NB4 (cell line): ENCODE measurements at regions not wholly inside any gene's neighbourhood (a gene's known extent, or its start where the extent isn't known, plus 50 kb on each side); places are given as distances from the start of the nearest gene placed in this dataset.
"Not testable (repeated sequence)": the region's sequence is repeated elsewhere in the genome, so short reads cannot be mapped to it uniquely, and the experiment has no call there.

Source experiments
- MYC ChIP-seq: IDR thresholded peaks from 2 replicates; pipeline ENCODE4 v1.6.1; 2011; ENCODE audit warnings: low read depth, low read length
- POLR2A ChIP-seq: IDR thresholded peaks from 2 replicates; pipeline ENCODE4 v1.6.1; 2011; ENCODE audit warnings: mild to moderate bottlenecking; ENCODE audit not compliant: insufficient read length; ENCODE audit errors: extremely low read depth
- TF ChIP-seq, protein P1 (sequence below): IDR thresholded peaks from one replicate; pipeline ENCODE4 v1.5.1; 2012; ENCODE audit warnings: low read depth, low read length
- TF ChIP-seq, protein P2 (sequence below): IDR thresholded peaks from 2 replicates; pipeline ENCODE4 v1.6.1; 2011; ENCODE audit warnings: low read depth, low read length

DNA sequence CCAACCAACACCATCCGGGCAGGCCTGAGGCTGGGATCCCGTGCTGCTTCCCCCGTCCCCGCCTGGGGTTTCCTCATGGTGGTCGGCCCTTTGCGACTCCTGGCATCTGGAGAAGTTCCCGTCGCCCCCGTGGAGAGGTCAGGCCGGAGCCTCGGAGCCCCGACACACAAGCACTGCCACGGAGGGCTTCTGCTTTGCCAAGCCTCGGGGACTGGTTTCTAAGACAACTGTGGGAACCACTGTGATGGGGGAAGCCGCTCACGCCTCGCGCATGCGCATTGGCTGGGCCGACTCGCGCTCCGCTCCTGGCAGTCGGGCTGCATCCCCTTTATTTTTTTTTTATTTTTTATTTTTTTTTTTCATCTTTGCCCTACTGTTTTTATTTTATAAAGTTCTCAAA, 928.8 kb upstream of the TPTE start:
- TF ChIP-seq, protein P1, sequence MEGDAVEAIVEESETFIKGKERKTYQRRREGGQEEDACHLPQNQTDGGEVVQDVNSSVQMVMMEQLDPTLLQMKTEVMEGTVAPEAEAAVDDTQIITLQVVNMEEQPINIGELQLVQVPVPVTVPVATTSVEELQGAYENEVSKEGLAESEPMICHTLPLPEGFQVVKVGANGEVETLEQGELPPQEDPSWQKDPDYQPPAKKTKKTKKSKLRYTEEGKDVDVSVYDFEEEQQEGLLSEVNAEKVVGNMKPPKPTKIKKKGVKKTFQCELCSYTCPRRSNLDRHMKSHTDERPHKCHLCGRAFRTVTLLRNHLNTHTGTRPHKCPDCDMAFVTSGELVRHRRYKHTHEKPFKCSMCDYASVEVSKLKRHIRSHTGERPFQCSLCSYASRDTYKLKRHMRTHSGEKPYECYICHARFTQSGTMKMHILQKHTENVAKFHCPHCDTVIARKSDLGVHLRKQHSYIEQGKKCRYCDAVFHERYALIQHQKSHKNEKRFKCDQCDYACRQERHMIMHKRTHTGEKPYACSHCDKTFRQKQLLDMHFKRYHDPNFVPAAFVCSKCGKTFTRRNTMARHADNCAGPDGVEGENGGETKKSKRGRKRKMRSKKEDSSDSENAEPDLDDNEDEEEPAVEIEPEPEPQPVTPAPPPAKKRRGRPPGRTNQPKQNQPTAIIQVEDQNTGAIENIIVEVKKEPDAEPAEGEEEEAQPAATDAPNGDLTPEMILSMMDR = not testable (repeated sequence)
- not testable (repeated sequence) for TF ChIP-seq POLR2A, MYC
- TF ChIP-seq, protein P2, sequence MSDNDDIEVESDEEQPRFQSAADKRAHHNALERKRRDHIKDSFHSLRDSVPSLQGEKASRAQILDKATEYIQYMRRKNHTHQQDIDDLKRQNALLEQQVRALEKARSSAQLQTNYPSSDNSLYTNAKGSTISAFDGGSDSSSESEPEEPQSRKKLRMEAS = not testable (repeated sequence)
